Upper lobe of right lung (tissue), 1 donor: ENCODE measurements at regions not wholly inside any gene's neighbourhood (a gene's known extent, or its start where the extent isn't known, plus 50 kb on each side); places are given as distances from the start of the nearest gene placed in this dataset.

Experiments used
- ATAC-seq: fragments of 200-7000 bp; cut with Tn5 transposase; one replicate; pipeline ENCODE4 v1.9.1; 2020; ENCODE audit warnings: mild to moderate bottlenecking, moderate library complexity
- DNase-seq: peaks from one replicate; pipeline ENCODE4 v3.0.0-alpha.2; 2020
- H3K27ac ChIP-seq: fragments of 200-600 bp; one replicate; pipeline ENCODE4 v1.8.0; 2022
- H3K27me3 ChIP-seq: fragments of 200-600 bp; one replicate; pipeline ENCODE4 v1.8.0; 2022; ENCODE audit warnings: mild to moderate bottlenecking
- H3K36me3 ChIP-seq: fragments of 200-600 bp; one replicate; pipeline ENCODE4 v1.8.0; 2022
- H3K4me1 ChIP-seq: fragments of 200-600 bp; one replicate; pipeline ENCODE4 v1.8.0; 2022
- H3K4me3 ChIP-seq: fragments of 200-600 bp; one replicate; pipeline ENCODE4 v1.8.0; 2022; ENCODE audit warnings: mild to moderate bottlenecking
- H3K9me3 ChIP-seq: fragments of 200-600 bp; one replicate; pipeline ENCODE4 v1.8.0; 2022
- CTCF ChIP-seq: fragments of 200-600 bp; IDR thresholded peaks from one replicate; pipeline ENCODE4 v1.8.0; 2022; ENCODE audit warnings: antibody characterized with exemption
- intact Hi-C: fragments of 100-400 bp; cut with DNase I; formaldehyde crosslinking; loops from one replicate; pipeline ENCODE4 v1.11.0; 2022
- donor health status: DM: no; HTN: yes; CAD: no; lungs with severe emphysema.

GRCh38 chrX:116267511-116268040, 97.0 kb downstream of the AGTR2 start:
- no peak overlapping the region for H3K4me3 ChIP-seq
- no peak overlapping the region for H3K27ac ChIP-seq
- H3K4me1 ChIP-seq, result no peaks in the 10 kb centered on the region
- no peaks in the 10 kb centered on the region for H3K9me3 ChIP-seq
- DNase-seq, result no peak
- no peaks in the 10 kb centered on the region for H3K36me3 ChIP-seq
- H3K27me3 ChIP-seq, result no peaks in the 10 kb centered on the region
- intact Hi-C loops, result no loop called here
- no peak for ATAC-seq
- no peak for TF ChIP-seq CTCF

GRCh38 chrX:116272322-116272721, 101.8 kb downstream of the AGTR2 start:
- ATAC-seq, result peak; percentile 60
- intact Hi-C loops, result no loop called here

GRCh38 chrX:116272861-116273260, 102.3 kb downstream of the AGTR2 start:
- Histone ChIP-seq H3K4me1 (no peaks in the 10 kb centered on the region), H3K9me3 (no peaks in the 10 kb centered on the region), H3K27me3 (no peaks in the 10 kb centered on the region), H3K4me3 (no peak overlapping the region), H3K36me3 (no peaks in the 10 kb centered on the region), H3K27ac (no peak overlapping the region)
- DNase-seq (no peak), ATAC-seq (no peak)
- no peak for TF ChIP-seq CTCF
- intact Hi-C loops, result no loop called here

More at GRCh38 chrX:116272322-116272721, 101.8 kb downstream of the AGTR2 start:
- Histone ChIP-seq H3K4me3 (no peak overlapping the region), H3K27me3 (no peaks in the 10 kb centered on the region), H3K27ac (no peak overlapping the region), H3K36me3 (no peaks in the 10 kb centered on the region), H3K4me1 (no peaks in the 10 kb centered on the region), H3K9me3 (no peaks in the 10 kb centered on the region)
- DNase-seq, result no peak
- TF ChIP-seq CTCF, result no peak

- no peak for DNase-seq
Measured at GRCh38 chrX:116276261-116276660, 105.7 kb downstream of the AGTR2 start.

GRCh38 chrX:116277351-116278225, 107.0 kb downstream of the AGTR2 start:
- no peak for TF ChIP-seq CTCF
- no peaks in the 10 kb centered on the region for H3K4me1 ChIP-seq
- DNase-seq, result no peak
- H3K9me3 ChIP-seq, result no peaks in the 10 kb centered on the region
- intact Hi-C loops, result no loop called here
- H3K27me3 ChIP-seq, result no peaks in the 10 kb centered on the region
- no peak for ATAC-seq
- H3K4me3 ChIP-seq, result no peak overlapping the region
- H3K27ac ChIP-seq, result no peak overlapping the region
- H3K36me3 ChIP-seq, result no peaks in the 10 kb centered on the region

More at GRCh38 chrX:116276261-116276660, 105.7 kb downstream of the AGTR2 start:
- Histone ChIP-seq H3K9me3 (no peaks in the 10 kb centered on the region), H3K36me3 (no peaks in the 10 kb centered on the region), H3K27ac (no peak overlapping the region), H3K4me3 (no peak overlapping the region), H3K27me3 (no peaks in the 10 kb centered on the region), H3K4me1 (no peaks in the 10 kb centered on the region)
- no peak for ATAC-seq
- TF ChIP-seq CTCF, result no peak
- intact Hi-C loops, result no loop called here
